OCI-LY1 (cell line): ENCODE measurements at regions not wholly inside any gene's neighbourhood (a gene's known extent, or its start where the extent isn't known, plus 50 kb on each side); places are given as distances from the start of the nearest gene placed in this dataset.

Experiments used
- CTCF ChIP-seq: fragments of 200-600 bp; sonication (generic), shearing (Covaris generic); IDR thresholded peaks from 2 replicates; pipeline ENCODE4 v1.5.1; 2017; ENCODE audit warnings: mild to moderate bottlenecking, antibody characterized with exemption, low read length, moderate library complexity, mixed read lengths
- EZH2 ChIP-seq: fragments of 200-600 bp; sonication (generic), shearing (Covaris generic); IDR thresholded peaks from 2 replicates; pipeline ENCODE4 v1.8.0; 2017; ENCODE audit warnings: borderline replicate concordance, mixed run types, mild to moderate bottlenecking, antibody characterized with exemption, low read length, moderate library complexity, mixed read lengths

- no peak for TF ChIP-seq CTCF
- TF ChIP-seq EZH2: no peak
Measured at GRCh38 chr2:65955259-65955658, 479.7 kb upstream of the MEIS1 start.
